Myocyte (in vitro differentiated cells): ENCODE measurements at regions not wholly inside any gene's neighbourhood (a gene's known extent, or its start where the extent isn't known, plus 50 kb on each side); places are given as distances from the start of the nearest gene placed in this dataset.
"Not testable (repeated sequence)": the region's sequence is repeated elsewhere in the genome, so short reads cannot be mapped to it uniquely, and the experiment has no call there.

Experiments used
- DNase-seq: peaks from one replicate; pipeline ENCODE4 v3.0.0-alpha.2; 2012; ENCODE audit warnings: low read depth

- DNase-seq, result no peak
These were observed 245.0 kb upstream of the B3GAT1 start for GRCh38 chr11:134656861-134657540.

- DNase-seq, result not testable (repeated sequence)
These were observed 244.2 kb upstream of the B3GAT1 start for GRCh38 chr11:134656086-134656840.

- no peak for DNase-seq
These were observed 243.3 kb upstream of the B3GAT1 start for GRCh38 chr11:134655189-134655989.

GRCh38 chr11:134654161-134654915 lies 242.3 kb upstream of the B3GAT1 start:
- no peak for DNase-seq

GRCh38 chr11:134652586-134653255 lies 240.7 kb upstream of the B3GAT1 start:
- no peak for DNase-seq

GRCh38 chr11:134647066-134647743 lies 235.2 kb upstream of the B3GAT1 start:
- DNase-seq, result no peak

GRCh38 chr11:134646561-134646960 lies 234.5 kb upstream of the B3GAT1 start:
- DNase-seq, result no peak

- DNase-seq, result no peak
These were observed 233.5 kb upstream of the B3GAT1 start for GRCh38 chr11:134645576-134645975.

- no peak for DNase-seq
These were observed 232.7 kb upstream of the B3GAT1 start for GRCh38 chr11:134644476-134645456.

- no peak for DNase-seq
These were observed 231.3 kb upstream of the B3GAT1 start for GRCh38 chr11:134643115-134644012.

- DNase-seq, result no peak
These were observed 230.2 kb upstream of the B3GAT1 start for GRCh38 chr11:134642206-134642605.

GRCh38 chr11:134640971-134641968 lies 229.2 kb upstream of the B3GAT1 start:
- DNase-seq, result no peak

- no peak for DNase-seq
These were observed 228.5 kb upstream of the B3GAT1 start for GRCh38 chr11:134640536-134640935.

- peak; percentile 1 for DNase-seq
These were observed 227.7 kb upstream of the B3GAT1 start for GRCh38 chr11:134639586-134640330.

- DNase-seq, result peak; percentile 47
These were observed 226.9 kb upstream of the B3GAT1 start for GRCh38 chr11:134638796-134639430.
